B cell (primary cell): ENCODE measurements at regions not wholly inside any gene's neighbourhood (a gene's known extent, or its start where the extent isn't known, plus 50 kb on each side); places are given as distances from the start of the nearest gene placed in this dataset.

Experiments used
- ATAC-seq: fragments of 200-7000 bp; cut with Tn5 transposase; one replicate; pipeline ENCODE4 v1.10.0; 2021; ENCODE audit warnings: low read depth, mild to moderate bottlenecking, moderate number of reproducible peaks, moderate library complexity
- CTCF ChIA-PET: fragments of 350-600 bp; sonication (Branson Sonifier 250); formaldehyde crosslinking; loops from one replicate; lab custom pipeline; 2021; ENCODE audit warnings: antibody characterized with exemption, inconsistent platforms; lab: Charles Lee
- POLR2A ChIA-PET: fragments of 350-600 bp; sonication (Branson Sonifier 250); formaldehyde crosslinking; loops from one replicate; lab custom pipeline; 2021; ENCODE audit warnings: antibody characterized with exemption; lab: Charles Lee
- DNase-seq: peaks from one replicate; pipeline ENCODE4 v3.0.0; 2013
- H2AFZ ChIP-seq: 2 replicates; pipeline ENCODE4 v1.6.1; 2012; ENCODE audit warnings: mild to moderate bottlenecking, low read depth, low read length; ENCODE audit not compliant: insufficient read depth, poor library complexity, severe bottlenecking
- H3K27ac ChIP-seq, 2 donors: 1 replicate in 1 of 2; 2 replicates in 1 of 2; pipeline ENCODE4 v1.5.1; 2012 to 2013; ENCODE audit warnings: low read length in 2 of 2, mild to moderate bottlenecking in 2 of 2, moderate library complexity in 1 of 2
- H3K27me3 ChIP-seq, 4 experiments: fragments of 200-600 bp in 1 of 4; sonication (generic) in 1 of 4; replicated peaks in 1 of 4; 1 replicate in 2 of 4; 2 replicates in 2 of 4; pipeline versions ENCODE4 v1.6.1 to v1.7.0; 2013 to 2016; ENCODE audit warnings: low read length in 3 of 4, mild to moderate bottlenecking in 2 of 4, mixed read lengths in 1 of 4, moderate library complexity in 1 of 4; ENCODE audit not compliant: insufficient read depth in 4 of 4, control insufficient read depth in 3 of 4; ENCODE audit errors: control extremely low read depth in 1 of 4
- H3K36me3 ChIP-seq, 2 experiments: replicated peaks in 1 of 2; 1 replicate in 1 of 2; 2 replicates in 1 of 2; pipeline versions ENCODE4 v1.6.1 to v1.7.1; 2013; ENCODE audit warnings: low read length in 1 of 2; ENCODE audit not compliant: insufficient read depth in 2 of 2, control insufficient read depth in 1 of 2; ENCODE audit errors: control extremely low read depth in 1 of 2, extremely low read depth in 1 of 2
- H3K4me1 ChIP-seq, 2 donors: fragments of 200-600 bp in 1 of 2; sonication (generic) in 1 of 2; 1 replicate in 1 of 2; 2 replicates in 1 of 2; pipeline versions ENCODE4 v1.5.1 to v1.6.1; 2013 to 2017; ENCODE audit warnings: low read length in 2 of 2; ENCODE audit not compliant: control insufficient read depth in 2 of 2, insufficient read depth in 2 of 2
- H3K4me2 ChIP-seq: replicated peaks from 2 replicates; pipeline ENCODE3; 2012; ENCODE audit warnings: mild to moderate bottlenecking, low read depth, low read length; ENCODE audit not compliant: poor library complexity, severe bottlenecking
- H3K4me3 ChIP-seq, 5 experiments: fragments of 200-600 bp in 1 of 5; sonication (generic) in 1 of 5; 1 replicate in 3 of 5; 2 replicates in 2 of 5; pipeline versions ENCODE4 v1.5.1 to v1.7.0; 2011 to 2016; ENCODE audit warnings: low read length in 4 of 5, mild to moderate bottlenecking in 4 of 5, low read depth in 2 of 5, control low read depth in 1 of 5, moderate library complexity in 1 of 5; ENCODE audit not compliant: insufficient read depth in 1 of 5; ENCODE audit errors: control extremely low read depth in 1 of 5, extremely low read depth in 1 of 5
- H3K79me2 ChIP-seq: fragments of 200-600 bp; sonication (generic); one replicate; pipeline ENCODE4 v1.6.0; 2016; ENCODE audit warnings: low read length; ENCODE audit not compliant: control insufficient read depth, insufficient read depth
- H3K9ac ChIP-seq: fragments of 200-600 bp; sonication (generic); 2 replicates; pipeline ENCODE4 v1.6.1; 2017; ENCODE audit warnings: mild to moderate bottlenecking, low read length, moderate library complexity
- H3K9me3 ChIP-seq, 3 donors: one replicate each; pipeline versions ENCODE4 v1.6.1 to v1.7.1; 2013; ENCODE audit warnings: low read length in 2 of 3; ENCODE audit not compliant: control insufficient read depth in 2 of 3, insufficient read depth in 1 of 3; ENCODE audit errors: control extremely low read depth in 1 of 3
- H4K20me1 ChIP-seq: 2 replicates; pipeline ENCODE4 v1.6.0; 2012; ENCODE audit warnings: mild to moderate bottlenecking, low read length; ENCODE audit not compliant: insufficient read depth, control insufficient read depth, poor library complexity, severe bottlenecking
- H3K27ac Mint-ChIP-seq: one replicate; pipeline ENCODE4 v1.8.0; 2021; ENCODE audit warnings: mixed read lengths
- H3K27me3 Mint-ChIP-seq: one replicate; pipeline ENCODE4 v1.8.0; 2021; ENCODE audit warnings: mixed read lengths
- H3K4me1 Mint-ChIP-seq: one replicate; pipeline ENCODE4 v1.8.0; 2021; ENCODE audit warnings: mixed read lengths
- H3K4me3 Mint-ChIP-seq: one replicate; pipeline ENCODE4 v1.8.0; 2021; ENCODE audit warnings: mixed read lengths
- H3K9me3 Mint-ChIP-seq: one replicate; pipeline ENCODE4 v1.8.0; 2022; ENCODE audit warnings: mixed read lengths; ENCODE audit not compliant: insufficient read depth
- CTCF ChIP-seq: fragments of 200-600 bp; IDR thresholded peaks from one replicate; pipeline ENCODE4 v1.8.0; 2022; ENCODE audit warnings: antibody characterized with exemption, mild to moderate bottlenecking
- EZH2 ChIP-seq: IDR thresholded peaks from 2 replicates; pipeline ENCODE4 v1.6.1; 2012; ENCODE audit warnings: borderline replicate concordance, low read depth, mild to moderate bottlenecking, moderate library complexity, low read length; ENCODE audit not compliant: insufficient read depth, poor library complexity, severe bottlenecking
- WGBS: methylation state at CpG from one replicate; pipeline ENCODE4 v1.1.5; 2013; ENCODE audit warnings: missing lambda C conversion rate; ENCODE audit not compliant: insufficient coverage; 5-methylcytosine and 5-hydroxymethylcytosine counted together
- intact Hi-C: fragments of 100-400 bp; cut with micrococcal nuclease; formaldehyde crosslinking; loops from one replicate; pipeline ENCODE4 v1.10.0; 2022

DNA sequence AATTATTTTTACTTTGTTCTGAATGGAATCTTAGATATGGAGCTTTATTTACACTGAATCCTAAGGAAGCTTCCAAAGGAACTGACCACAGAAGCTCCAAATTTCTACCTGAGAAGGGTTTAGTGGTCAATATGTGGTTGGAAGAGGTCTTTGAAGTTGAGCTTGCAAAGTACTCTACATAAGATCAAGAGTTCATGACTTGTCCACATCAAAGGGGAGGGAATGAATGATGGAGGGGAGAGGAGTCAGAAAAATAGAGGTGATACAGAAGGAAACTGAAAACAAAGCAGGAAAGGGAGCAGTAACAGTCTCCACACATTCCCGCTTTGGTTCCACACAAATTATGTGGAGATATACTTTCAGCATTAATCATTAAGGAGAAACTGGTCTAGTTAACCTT is 450.9 kb downstream of the HINT1 start:
- Mint-ChIP-seq H3K9me3 (no peaks in the 10 kb centered on the region), H3K4me1 (no peaks in the 10 kb centered on the region), H3K27ac (no peak overlapping the region), H3K4me3 (no peak overlapping the region), H3K27me3 (peaks cover 10% of the 10 kb centered on the region)
- intact Hi-C loops = no loop called here
- Histone ChIP-seq H3K9ac (no peak overlapping the region), H3K4me1 (no peaks in the 10 kb centered on the region), H2AFZ (no peak overlapping the region), H3K4me3 (no peak overlapping the region), H3K36me3 (no peaks in the 10 kb centered on the region), H3K9me3 (no peaks in the 10 kb centered on the region), H3K27me3 (no peaks in the 10 kb centered on the region), H3K4me2 (no peak overlapping the region), H3K27ac (no peak overlapping the region), H4K20me1 (no peaks in the 10 kb centered on the region), H3K79me2 (no peaks in the 10 kb centered on the region)
- WGBS = no CpG with 5 or more reads among the region's 1 CpG
- ChIA-PET CTCF (no interaction called here), POLR2A (no interaction called here)
- DNase-seq = no peak
- ATAC-seq = no peak
- no peak for TF ChIP-seq CTCF
- TF ChIP-seq EZH2 = no peak

- Histone ChIP-seq H3K27ac (no peak overlapping the region), H3K9ac (no peak overlapping the region), H3K4me3 (no peak overlapping the region), H2AFZ (no peak overlapping the region), H3K4me1 (no peaks in the 10 kb centered on the region), H3K9me3 (no peaks in the 10 kb centered on the region), H3K79me2 (no peaks in the 10 kb centered on the region), H4K20me1 (no peaks in the 10 kb centered on the region), H3K27me3 (no peaks in the 10 kb centered on the region), H3K4me2 (no peak overlapping the region), H3K36me3 (no peaks in the 10 kb centered on the region)
- Mint-ChIP-seq H3K4me1 (no peaks in the 10 kb centered on the region), H3K27ac (no peak overlapping the region), H3K9me3 (no peaks in the 10 kb centered on the region), H3K27me3 (peaks cover 7% of the 10 kb centered on the region), H3K4me3 (no peak overlapping the region)
- intact Hi-C loops = no loop called here
- POLR2A ChIA-PET = no interaction called here
- no CpG with 5 or more reads among the region's 1 CpG for WGBS
- CTCF ChIA-PET = no interaction called here
- no peak for DNase-seq
- TF ChIP-seq CTCF (no peak), EZH2 (no peak)
- no peak for ATAC-seq
Observed at GRCh38 chr5:130712324-130712723, 452.7 kb downstream of the HINT1 start.
